Lower leg skin (tissue), 4 donors: ENCODE measurements at regions not wholly inside any gene's neighbourhood (a gene's known extent, or its start where the extent isn't known, plus 50 kb on each side); places are given as distances from the start of the nearest gene placed in this dataset.

Experiments
- DNase-seq, 2 donors: peaks; one replicate each; pipeline ENCODE4 v3.0.0-alpha.2; 2019; ENCODE audit warnings: low spot score in 2 of 2
- H3K4me3 ChIP-seq: fragments of 200-600 bp; sonication (generic); 2 replicates; pipeline ENCODE4 v1.5.1; 2017; ENCODE audit warnings: mild to moderate bottlenecking, low read depth; ENCODE audit not compliant: poor library complexity, severe bottlenecking
- POLR2A ChIP-seq, 2 donors: fragments of 450-650 bp; IDR thresholded peaks; one replicate each; pipeline ENCODE4 v1.6.1; 2016 to 2017; ENCODE audit warnings: antibody characterized with exemption in 2 of 2, mild to moderate bottlenecking in 1 of 2, moderate library complexity in 1 of 2
- whole genome bisulfite sequencing, 2 donors: methylation state at CpG; one replicate each; pipeline ENCODE4 v1.1.5; 2018; 5-methylcytosine and 5-hydroxymethylcytosine counted together
- intact Hi-C: fragments of 100-400 bp; cut with DNase I; formaldehyde crosslinking; loops from one replicate; pipeline ENCODE4 v1.15.0; 2023; ENCODE audit warnings: low total_unique reads
- TF ChIP-seq, protein P1 (sequence below), 3 donors: fragments of 450-650 bp; IDR thresholded peaks; one replicate each; pipeline ENCODE4 v1.5.1; 2016; ENCODE audit warnings: antibody characterized with exemption in 3 of 3, mild to moderate bottlenecking in 3 of 3, moderate library complexity in 2 of 3

DNA sequence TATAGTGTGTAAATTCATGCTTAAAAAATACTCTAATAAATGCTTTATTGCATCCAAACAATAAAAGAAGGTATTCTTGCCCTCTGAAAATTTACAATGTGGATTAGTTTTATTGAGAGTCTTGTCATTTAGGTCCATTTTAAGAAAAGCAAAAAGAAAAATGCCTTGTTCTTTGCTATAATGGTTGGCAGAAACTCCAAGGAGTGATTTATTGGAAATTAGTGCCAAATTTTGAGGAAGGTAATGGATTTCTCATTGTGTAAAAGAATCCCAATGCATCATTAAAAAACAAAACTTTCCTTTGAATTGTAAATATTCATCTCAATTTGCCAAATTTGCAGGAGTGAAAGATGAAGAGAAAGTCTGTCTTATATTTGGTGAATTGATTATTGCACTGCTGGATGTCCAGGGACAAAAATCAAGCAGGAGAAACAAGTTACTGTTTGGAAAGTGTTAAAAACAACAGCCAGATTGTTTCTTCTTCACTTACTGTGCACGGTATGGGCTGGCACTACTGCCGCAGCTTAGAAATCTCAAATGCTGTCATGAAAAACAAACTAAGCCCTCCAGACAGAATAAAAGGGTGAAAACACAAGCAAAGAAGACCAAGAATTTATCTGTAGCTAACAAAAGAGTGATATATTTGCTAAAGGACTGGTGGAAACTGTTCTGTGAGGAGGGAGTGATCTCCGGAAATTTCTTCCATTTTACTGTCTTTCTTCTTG is 511.7 kb downstream of the TMTC2 start:
- intact Hi-C loops: no loop called here

DNA sequence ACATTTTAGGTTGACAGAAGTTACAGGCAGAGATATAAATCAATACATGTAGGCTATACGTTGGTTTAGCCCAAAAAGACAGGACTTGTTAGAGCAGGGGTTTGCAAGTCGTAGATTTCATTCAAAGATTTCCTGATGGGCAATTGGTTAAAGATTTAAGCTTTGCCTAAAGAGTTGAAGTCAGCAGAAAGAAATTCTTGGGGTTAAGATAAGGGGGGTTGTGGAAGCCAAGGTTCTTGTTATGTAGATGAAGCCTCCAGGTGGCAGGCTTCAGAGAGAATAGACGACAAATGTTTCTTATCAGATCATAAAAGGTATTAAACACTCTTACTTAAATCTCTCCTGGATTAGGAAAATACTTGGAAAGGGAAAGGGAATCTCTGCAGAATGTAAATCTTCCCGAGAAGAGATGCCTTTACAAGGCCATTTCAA is 510.8 kb downstream of the TMTC2 start:
- TF ChIP-seq POLR2A (IDR thresholded peaks at IDR 0.05): no peak
- DNase-seq: no peak
- intact Hi-C loops: no loop called here
- no peak overlapping the region for H3K4me3 ChIP-seq
- 39 to 50% methylated on average over 4 of the region's 4 CpGs for WGBS, 2 donors

More for the DNA sequence above, 511.7 kb downstream of the TMTC2 start:
- no peak for DNase-seq
- TF ChIP-seq POLR2A (IDR thresholded peaks at IDR 0.05): no peak
- TF ChIP-seq, protein P1, sequence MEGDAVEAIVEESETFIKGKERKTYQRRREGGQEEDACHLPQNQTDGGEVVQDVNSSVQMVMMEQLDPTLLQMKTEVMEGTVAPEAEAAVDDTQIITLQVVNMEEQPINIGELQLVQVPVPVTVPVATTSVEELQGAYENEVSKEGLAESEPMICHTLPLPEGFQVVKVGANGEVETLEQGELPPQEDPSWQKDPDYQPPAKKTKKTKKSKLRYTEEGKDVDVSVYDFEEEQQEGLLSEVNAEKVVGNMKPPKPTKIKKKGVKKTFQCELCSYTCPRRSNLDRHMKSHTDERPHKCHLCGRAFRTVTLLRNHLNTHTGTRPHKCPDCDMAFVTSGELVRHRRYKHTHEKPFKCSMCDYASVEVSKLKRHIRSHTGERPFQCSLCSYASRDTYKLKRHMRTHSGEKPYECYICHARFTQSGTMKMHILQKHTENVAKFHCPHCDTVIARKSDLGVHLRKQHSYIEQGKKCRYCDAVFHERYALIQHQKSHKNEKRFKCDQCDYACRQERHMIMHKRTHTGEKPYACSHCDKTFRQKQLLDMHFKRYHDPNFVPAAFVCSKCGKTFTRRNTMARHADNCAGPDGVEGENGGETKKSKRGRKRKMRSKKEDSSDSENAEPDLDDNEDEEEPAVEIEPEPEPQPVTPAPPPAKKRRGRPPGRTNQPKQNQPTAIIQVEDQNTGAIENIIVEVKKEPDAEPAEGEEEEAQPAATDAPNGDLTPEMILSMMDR (IDR thresholded peaks at IDR 0.05): no peak
- 30 to 37% methylated on average over 3 of the region's 3 CpGs for WGBS, 2 donors
- no peak overlapping the region for H3K4me3 ChIP-seq

DNA sequence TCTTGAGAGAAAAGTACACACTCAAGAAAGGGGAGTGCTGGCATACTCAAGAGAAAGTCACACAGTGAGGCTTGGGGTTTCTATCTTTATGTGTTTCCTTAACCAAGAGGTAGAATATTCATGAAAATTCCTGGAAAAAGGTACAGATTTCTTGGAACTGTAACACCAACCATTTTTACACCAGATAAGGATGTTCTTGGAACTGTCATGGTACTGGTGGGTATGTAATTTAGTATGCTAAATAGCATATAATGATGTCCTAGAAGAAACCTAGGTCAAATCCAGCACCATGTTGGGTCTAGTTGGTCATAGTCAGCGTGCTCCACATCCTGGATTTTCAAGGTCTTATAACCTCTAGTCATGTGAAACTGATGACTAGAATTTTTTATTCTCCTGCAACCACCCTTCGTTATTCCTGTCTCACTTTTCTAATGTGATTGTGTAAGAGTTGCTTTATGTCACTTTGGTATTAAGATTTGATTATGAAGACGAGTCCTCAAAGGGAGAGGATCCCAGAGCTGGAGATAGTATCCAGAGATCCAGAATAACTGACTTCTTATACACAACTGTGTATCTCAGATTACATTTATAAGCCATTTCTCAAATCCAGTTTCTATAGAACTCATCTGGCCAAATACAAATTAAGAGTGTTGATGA is 510.1 kb downstream of the TMTC2 start:
- WGBS, 2 donors: 74 to 79% methylated on average over 3 of the region's 3 CpGs
- no peak overlapping the region for H3K4me3 ChIP-seq
- TF ChIP-seq POLR2A (IDR thresholded peaks at IDR 0.05): no peak
- TF ChIP-seq, protein P1 (IDR thresholded peaks at IDR 0.05): no peak
- intact Hi-C loops: no loop called here
- no peak for DNase-seq

DNA sequence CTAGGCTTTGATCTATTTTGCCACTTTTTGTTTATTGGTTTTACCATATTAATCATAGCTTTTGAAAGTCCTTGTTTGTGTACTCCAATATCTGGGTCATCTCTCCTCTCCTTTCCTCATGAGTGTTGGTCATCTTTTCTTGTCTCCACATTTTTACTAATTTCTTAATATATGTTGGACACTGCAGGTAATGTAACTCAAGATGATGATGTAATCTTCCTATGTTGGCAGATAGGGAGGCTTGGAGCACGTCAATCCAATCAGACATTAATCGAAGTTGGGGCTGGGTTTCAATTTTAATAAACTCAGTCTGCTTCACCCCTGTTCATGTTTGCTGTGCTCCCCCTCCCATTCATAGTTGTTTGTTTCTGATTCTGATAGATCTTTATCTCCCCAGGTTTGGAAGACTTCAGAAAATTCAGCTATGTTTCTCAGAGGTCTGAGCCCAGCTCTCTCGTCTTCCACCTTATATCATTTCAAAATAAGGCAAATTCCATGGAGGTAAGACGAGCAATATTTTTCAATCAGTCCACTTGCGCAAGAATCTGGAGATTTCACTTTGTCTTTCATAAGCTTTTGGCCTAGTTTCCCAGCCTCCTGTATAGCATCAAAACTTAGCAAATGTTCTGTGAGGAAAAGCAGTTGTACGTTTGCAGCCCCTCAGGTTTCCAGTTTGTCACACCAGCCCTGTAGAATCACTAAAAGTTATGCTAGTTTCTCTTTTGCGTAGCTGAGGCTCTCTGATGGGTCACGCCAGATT is 504.1 kb downstream of the TMTC2 start:
- DNase-seq: no peak
- TF ChIP-seq, protein P1 (IDR thresholded peaks at IDR 0.05): no peak
- no peak for TF ChIP-seq POLR2A (IDR thresholded peaks at IDR 0.05)
- WGBS, 2 donors: 88 to 89% methylated on average over 8 of the region's 8 CpGs
- H3K4me3 ChIP-seq: no peak overlapping the region
- intact Hi-C loops: no loop called here

DNA sequence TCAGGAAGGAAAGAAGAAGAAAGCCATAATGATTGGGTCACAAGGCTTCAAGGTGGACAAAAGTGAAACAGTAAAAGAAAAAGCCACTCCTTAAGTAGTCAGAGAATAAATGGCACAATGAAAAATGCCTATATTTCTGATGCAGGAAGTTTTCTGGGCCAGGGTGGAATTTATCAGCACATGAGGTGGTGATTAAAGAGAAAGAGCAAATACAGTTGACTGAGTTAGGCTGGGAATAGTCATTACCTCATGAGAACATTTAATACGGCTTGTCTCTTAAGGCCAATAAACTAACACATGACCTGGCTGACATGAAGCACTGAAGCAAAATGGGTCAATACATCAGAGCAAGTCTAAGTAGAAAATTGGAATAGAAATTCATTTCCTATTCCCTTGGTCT is 499.7 kb downstream of the TMTC2 start:
- TF ChIP-seq POLR2A (IDR thresholded peaks at IDR 0.05): no peak
- TF ChIP-seq, protein P1 (IDR thresholded peaks at IDR 0.05): no peak
- 46 to 68% methylated on average over 1 of the region's 1 CpG for WGBS, 2 donors
- intact Hi-C loops: no loop called here
- no peak for DNase-seq
- H3K4me3 ChIP-seq: no peak overlapping the region

DNA sequence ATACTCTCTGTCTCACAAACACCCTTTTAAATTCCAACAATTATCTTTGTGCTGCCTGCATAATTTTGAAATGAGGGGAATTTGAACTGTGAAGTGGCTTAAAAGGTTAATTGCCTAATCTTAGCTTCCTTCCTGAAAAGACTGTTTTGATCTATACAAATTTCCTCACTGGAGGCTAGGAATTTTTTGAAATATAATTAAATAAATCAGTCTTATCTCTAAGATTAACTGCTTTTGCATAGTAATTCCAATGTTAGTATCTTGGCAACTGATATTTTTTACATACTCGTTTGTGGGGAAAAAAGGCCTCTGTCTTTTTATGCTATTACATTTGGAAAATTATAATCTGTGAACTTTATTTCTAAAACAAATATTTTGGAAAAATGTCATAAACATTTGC is 498.5 kb downstream of the TMTC2 start:
- no peak for DNase-seq
- H3K4me3 ChIP-seq: no peak overlapping the region
- intact Hi-C loops: no loop called here
- TF ChIP-seq POLR2A (IDR thresholded peaks at IDR 0.05): no peak
- TF ChIP-seq, protein P1 (IDR thresholded peaks at IDR 0.05): no peak
- 13 to 14% methylated on average over 1 of the region's 1 CpG for WGBS, 2 donors
